ENCODE measurements at regions not wholly inside any gene's neighbourhood (a gene's known extent, or its start where the extent isn't known, plus 50 kb on each side); places are given as distances from the start of the nearest gene placed in this dataset.

DNA sequence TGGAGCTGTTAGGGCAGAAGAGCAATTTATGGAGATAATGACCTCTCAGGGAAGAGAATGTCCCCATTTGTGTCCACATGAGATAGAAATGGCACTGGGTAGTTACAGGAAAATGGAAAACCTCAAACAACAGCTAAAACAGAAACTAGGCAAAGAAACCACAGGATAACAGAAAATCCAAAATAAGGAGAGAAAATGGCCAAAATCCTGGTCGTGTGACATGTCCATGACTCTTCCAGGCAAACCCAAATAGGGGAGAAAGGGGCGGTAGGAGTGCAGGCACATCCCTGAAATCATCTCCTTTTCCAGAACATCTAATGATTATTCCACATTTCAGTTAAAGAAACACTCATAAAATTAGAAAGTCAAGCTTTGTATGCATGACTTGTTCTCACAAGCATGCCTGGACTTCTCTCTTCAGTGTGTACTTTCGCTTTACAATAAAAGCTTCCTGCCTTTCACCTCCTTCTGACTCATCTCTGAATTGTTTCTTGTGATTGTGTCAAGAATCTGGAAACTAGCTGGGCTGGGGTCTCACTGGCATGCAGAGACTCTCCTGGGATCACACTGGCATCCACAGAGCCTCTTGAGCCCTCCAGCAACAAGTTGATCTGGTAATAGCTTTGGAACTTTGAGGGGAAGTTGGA is 171.4 kb upstream of the ZP4 start:
- Histone ChIP-seq H3K9ac (ENCODE audit: insufficient read depth, low read depth, low read length) (no peak overlapping the region), H3K4me3 (replicated peaks in 1 of 3; ENCODE audit: insufficient read depth in 1 of 3, low read depth in 2 of 3, low read length in 3 of 3) (no peak overlapping the region), H3K79me2 (ENCODE audit: insufficient read depth, low read length) (no peaks in the 10 kb centered on the region), H3K27ac (ENCODE audit: extremely low read length, insufficient read depth, low read length) (no peak overlapping the region), H3K27me3 (ENCODE audit: control insufficient read depth in 1 of 2, insufficient read depth in 2 of 2, low read length in 2 of 2) (no peaks in the 10 kb centered on the region), H3K36me3 (replicated peaks in 1 of 2; ENCODE audit: control insufficient read depth in 1 of 2, insufficient read depth in 2 of 2, low read length in 2 of 2) (no peaks in the 10 kb centered on the region), H3K4me1 (ENCODE audit: insufficient read depth, low read length) (no peaks in the 10 kb centered on the region), H3K9me3 (ENCODE audit: low read length) (peaks cover 95% of the 10 kb centered on the region), H2AFZ (ENCODE audit: low read length) (no peak overlapping the region), H3K4me2 (ENCODE audit: low read depth, low read length) (no peak overlapping the region), H4K20me1 (ENCODE audit: insufficient read depth, low read length) (no peaks in the 10 kb centered on the region)
- POLR2A ChIA-PET, result no interaction called here
- intact Hi-C loops (cut with micrococcal nuclease; ENCODE audit: unreplicated experiment) (no loop called here), in situ Hi-C loops (cut with HindIII; ENCODE audit: extremely low pct_ligation_motif_present, low pct_unique_long_range_greater_than_20kb) (no loop called here)
- no peak for ATAC-seq
- CTCF ChIA-PET (ENCODE audit: low intra/inter-chr PET ratio, low total read pairs), result no interaction called here
- WGBS (ENCODE audit: low lambda C conversion rate), result 7% methylated on average over 3 of the region's 3 CpGs
- no peak for FAIRE-seq
- no TSS peak for BruUV-seq (replicated peaks)
- no peak for DNase-seq (ENCODE audit: low spot score)
- TF ChIP-seq ZNF530 (CRISPR knock-in tag; IDR thresholded peaks at IDR 0.05; ENCODE audit: low read depth), result no peak
- TF ChIP-seq ZNF362 (CRISPR knock-in tag; IDR thresholded peaks at IDR 0.05; ENCODE audit: borderline replicate concordance), result no peak
- no peak for TF ChIP-seq ZNF557 (CRISPR knock-in tag; IDR thresholded peaks at IDR 0.05)
- no peak for TF ChIP-seq ZMYM2 (CRISPR knock-in tag; IDR thresholded peaks at IDR 0.05)
- TF ChIP-seq ZFX (CRISPR knock-in tag; IDR thresholded peaks at IDR 0.05; ENCODE audit: low read depth), result no peak
- no peak for TF ChIP-seq KAT7 (CRISPR knock-in tag; IDR thresholded peaks at IDR 0.05; ENCODE audit: borderline replicate concordance)
- TF ChIP-seq, protein P1, sequence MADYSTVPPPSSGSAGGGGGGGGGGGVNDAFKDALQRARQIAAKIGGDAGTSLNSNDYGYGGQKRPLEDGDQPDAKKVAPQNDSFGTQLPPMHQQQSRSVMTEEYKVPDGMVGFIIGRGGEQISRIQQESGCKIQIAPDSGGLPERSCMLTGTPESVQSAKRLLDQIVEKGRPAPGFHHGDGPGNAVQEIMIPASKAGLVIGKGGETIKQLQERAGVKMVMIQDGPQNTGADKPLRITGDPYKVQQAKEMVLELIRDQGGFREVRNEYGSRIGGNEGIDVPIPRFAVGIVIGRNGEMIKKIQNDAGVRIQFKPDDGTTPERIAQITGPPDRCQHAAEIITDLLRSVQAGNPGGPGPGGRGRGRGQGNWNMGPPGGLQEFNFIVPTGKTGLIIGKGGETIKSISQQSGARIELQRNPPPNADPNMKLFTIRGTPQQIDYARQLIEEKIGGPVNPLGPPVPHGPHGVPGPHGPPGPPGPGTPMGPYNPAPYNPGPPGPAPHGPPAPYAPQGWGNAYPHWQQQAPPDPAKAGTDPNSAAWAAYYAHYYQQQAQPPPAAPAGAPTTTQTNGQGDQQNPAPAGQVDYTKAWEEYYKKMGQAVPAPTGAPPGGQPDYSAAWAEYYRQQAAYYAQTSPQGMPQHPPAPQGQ (CRISPR knock-in tag; IDR thresholded peaks at IDR 0.05; ENCODE audit: borderline replicate concordance), result no peak
- TF ChIP-seq PPARG (CRISPR knock-in tag; conservative IDR thresholded peaks at IDR 0.05), result no peak
- TF ChIP-seq ARID3A (IDR thresholded peaks at IDR 0.05; ENCODE audit: low read depth, low read length), result no peak
- TF ChIP-seq ZNF101 (CRISPR knock-in tag; IDR thresholded peaks at IDR 0.05; ENCODE audit: borderline replicate concordance, low read depth), result no peak
- TF ChIP-seq ZHX1 (CRISPR knock-in tag; IDR thresholded peaks at IDR 0.05; ENCODE audit: low read depth), result no peak
- TF ChIP-seq ZNF260 (CRISPR knock-in tag; IDR thresholded peaks at IDR 0.05; ENCODE audit: borderline replicate concordance, low read depth), result no peak
- TF ChIP-seq SALL2 (CRISPR knock-in tag; IDR thresholded peaks at IDR 0.05), result no peak
- no peak for TF ChIP-seq ZBTB7B (CRISPR knock-in tag; IDR thresholded peaks at IDR 0.05)
- no peak for TF ChIP-seq KDM6A (CRISPR knock-in tag; IDR thresholded peaks at IDR 0.05; ENCODE audit: low read depth)
- TF ChIP-seq FLYWCH1 (CRISPR knock-in tag; IDR thresholded peaks at IDR 0.05), result no peak
- no peak for TF ChIP-seq ZNF33B (CRISPR knock-in tag; IDR thresholded peaks at IDR 0.05)
